ENCODE measurements at regions not wholly inside any gene's neighbourhood (a gene's known extent, or its start where the extent isn't known, plus 50 kb on each side); places are given as distances from the start of the nearest gene placed in this dataset.

DNA sequence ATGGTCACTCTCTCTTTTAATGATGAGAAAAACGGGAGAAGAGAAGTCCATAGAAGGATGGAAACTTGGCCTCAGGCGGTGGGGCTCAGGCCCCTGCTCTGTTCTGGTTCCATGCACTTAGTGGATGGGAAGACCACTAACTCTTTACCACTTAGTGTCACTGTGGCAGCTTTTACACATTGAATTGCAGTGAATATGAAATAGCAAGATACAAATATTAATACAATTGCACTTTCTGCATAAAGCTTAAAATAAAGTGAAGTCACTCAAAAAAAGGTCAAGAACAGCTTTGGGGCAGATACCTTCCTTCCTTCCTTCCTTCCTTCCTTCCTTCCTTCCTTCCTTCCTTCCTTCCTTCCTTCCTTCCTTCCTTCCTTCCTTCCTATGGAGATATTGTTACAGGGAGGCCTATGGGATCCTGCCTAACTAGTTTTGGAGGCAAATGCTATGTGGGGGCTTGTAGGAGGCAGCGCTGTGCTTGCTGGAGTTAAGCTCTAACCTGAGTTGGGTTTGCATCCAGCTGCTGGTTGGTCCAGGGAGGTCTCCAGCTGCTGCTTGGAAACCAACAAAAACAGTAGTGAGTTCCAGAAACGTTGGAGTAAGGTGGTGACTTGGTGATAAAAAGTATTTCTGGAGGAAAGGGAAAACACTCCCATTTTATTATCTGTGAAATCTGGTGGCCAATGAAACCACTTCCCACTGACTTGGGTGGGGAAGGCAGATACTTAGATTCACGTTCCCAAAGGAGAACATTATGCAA, 62.3 kb upstream of the NKX2-2 start:
- Histone ChIP-seq H3K27me3 (ENCODE audit: insufficient read depth, low read length) (peaks cover 4% of the 10 kb centered on the region; the same call in 1 of the 2 replicates), H3K4me1 (ENCODE audit: insufficient read depth, low read length) (peaks cover 5% of the 10 kb centered on the region), H3K27ac (ENCODE audit: low read length) (no peak overlapping the region), H3K9ac (ENCODE audit: low read depth, low read length) (no peak overlapping the region), H3K9me3 (ENCODE audit: insufficient read depth, low read depth, low read length) (no peaks in the 10 kb centered on the region), H3K4me3 (ENCODE audit: low read length) (no peak overlapping the region), H3K36me3 (ENCODE audit: insufficient read depth, low read depth, low read length) (no peaks in the 10 kb centered on the region)

DNA sequence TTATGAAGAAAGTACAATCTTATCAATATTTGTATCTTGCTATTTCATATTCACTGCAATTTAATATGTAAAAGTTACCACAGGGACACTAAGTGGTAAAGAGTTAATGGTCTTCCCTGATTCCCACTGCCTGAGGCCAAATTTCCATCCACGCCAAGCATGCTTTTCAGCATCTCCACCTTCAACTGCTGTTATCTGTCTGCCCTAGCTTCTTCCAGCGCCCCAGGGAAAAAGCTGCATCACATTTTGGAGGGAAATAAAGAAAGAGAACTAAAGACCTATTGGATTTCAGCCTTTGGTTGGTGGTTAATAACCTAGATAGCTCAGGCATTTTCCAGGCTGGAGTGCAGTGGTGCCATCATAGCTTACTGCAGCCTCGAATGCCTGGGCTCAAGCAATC, 61.3 kb upstream of the NKX2-2 start:
- H3K36me3 ChIP-seq (ENCODE audit: insufficient read depth, low read depth, low read length), result no peaks in the 10 kb centered on the region
- H3K9me3 ChIP-seq (ENCODE audit: insufficient read depth, low read depth, low read length), result no peaks in the 10 kb centered on the region
- H3K4me3 ChIP-seq (ENCODE audit: low read length), result no peak overlapping the region
- peaks cover 13% of the 10 kb centered on the region for H3K4me1 ChIP-seq (ENCODE audit: insufficient read depth, low read length)
- no peak overlapping the region for H3K27ac ChIP-seq (ENCODE audit: low read length)
- H3K27me3 ChIP-seq (ENCODE audit: insufficient read depth, low read length), result 0 out of 2 replicates have a peak, but pooled peaks cover 4% of the 10 kb centered on the region
- no peak overlapping the region for H3K9ac ChIP-seq (ENCODE audit: low read depth, low read length)

DNA sequence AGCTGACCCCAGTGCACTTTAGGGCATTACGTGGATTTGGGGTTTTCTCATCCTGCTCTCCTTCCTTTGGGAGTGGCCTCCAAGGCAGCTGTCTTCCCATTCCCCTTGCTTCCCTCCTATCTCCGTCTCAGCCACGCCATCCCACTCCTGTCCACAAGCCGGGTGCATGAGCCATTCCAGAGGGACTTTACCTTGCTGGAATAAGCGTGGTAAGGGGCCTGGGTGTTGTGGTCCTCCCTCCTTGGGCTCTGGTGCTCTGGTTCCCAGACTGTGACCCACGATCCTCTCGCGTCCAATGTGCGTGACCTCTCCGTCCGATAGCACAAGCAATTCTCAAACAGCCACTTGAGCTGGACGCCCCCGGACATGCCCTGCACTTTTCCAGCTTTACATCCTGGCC, 60.6 kb upstream of the NKX2-2 start:
- Histone ChIP-seq H3K9me3 (ENCODE audit: insufficient read depth, low read depth, low read length) (no peaks in the 10 kb centered on the region), H3K27me3 (ENCODE audit: insufficient read depth, low read length) (0 out of 2 replicates have a peak, but pooled peaks cover 4% of the 10 kb centered on the region), H3K27ac (ENCODE audit: low read length) (no peak overlapping the region), H3K4me1 (ENCODE audit: insufficient read depth, low read length) (peaks cover 20% of the 10 kb centered on the region), H3K36me3 (ENCODE audit: insufficient read depth, low read depth, low read length) (no peaks in the 10 kb centered on the region), H3K9ac (ENCODE audit: low read depth, low read length) (no peak overlapping the region), H3K4me3 (ENCODE audit: low read length) (no peak overlapping the region)

DNA sequence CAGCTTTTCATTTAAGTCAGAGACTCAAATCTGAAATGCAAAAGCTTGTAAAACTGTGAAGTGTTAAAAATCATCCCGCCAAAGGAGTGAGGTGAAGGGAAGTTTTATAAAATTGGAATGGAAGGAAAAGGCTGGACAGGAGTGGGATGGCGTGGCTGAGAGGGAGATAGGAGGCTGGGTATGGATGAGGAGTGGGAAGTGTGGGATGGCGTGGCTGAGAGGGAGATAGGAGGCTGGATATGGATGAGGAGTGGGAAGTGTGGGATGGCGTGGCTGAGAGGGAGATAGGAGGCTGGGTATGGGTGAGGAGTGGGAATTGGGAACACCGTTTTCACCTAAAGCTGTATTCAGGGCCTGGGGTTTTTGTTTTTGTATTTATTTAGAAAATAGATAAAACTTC, 59.4 kb upstream of the NKX2-2 start:
- Histone ChIP-seq H3K9ac (ENCODE audit: low read depth, low read length) (no peak overlapping the region), H3K4me3 (ENCODE audit: low read length) (no peak overlapping the region), H3K4me1 (ENCODE audit: insufficient read depth, low read length) (peaks cover 22% of the 10 kb centered on the region), H3K36me3 (ENCODE audit: insufficient read depth, low read depth, low read length) (no peaks in the 10 kb centered on the region), H3K27me3 (ENCODE audit: insufficient read depth, low read length) (0 out of 2 replicates have a peak, but pooled peaks cover 4% of the 10 kb centered on the region), H3K9me3 (ENCODE audit: insufficient read depth, low read depth, low read length) (no peaks in the 10 kb centered on the region), H3K27ac (ENCODE audit: low read length) (no peak overlapping the region)

DNA sequence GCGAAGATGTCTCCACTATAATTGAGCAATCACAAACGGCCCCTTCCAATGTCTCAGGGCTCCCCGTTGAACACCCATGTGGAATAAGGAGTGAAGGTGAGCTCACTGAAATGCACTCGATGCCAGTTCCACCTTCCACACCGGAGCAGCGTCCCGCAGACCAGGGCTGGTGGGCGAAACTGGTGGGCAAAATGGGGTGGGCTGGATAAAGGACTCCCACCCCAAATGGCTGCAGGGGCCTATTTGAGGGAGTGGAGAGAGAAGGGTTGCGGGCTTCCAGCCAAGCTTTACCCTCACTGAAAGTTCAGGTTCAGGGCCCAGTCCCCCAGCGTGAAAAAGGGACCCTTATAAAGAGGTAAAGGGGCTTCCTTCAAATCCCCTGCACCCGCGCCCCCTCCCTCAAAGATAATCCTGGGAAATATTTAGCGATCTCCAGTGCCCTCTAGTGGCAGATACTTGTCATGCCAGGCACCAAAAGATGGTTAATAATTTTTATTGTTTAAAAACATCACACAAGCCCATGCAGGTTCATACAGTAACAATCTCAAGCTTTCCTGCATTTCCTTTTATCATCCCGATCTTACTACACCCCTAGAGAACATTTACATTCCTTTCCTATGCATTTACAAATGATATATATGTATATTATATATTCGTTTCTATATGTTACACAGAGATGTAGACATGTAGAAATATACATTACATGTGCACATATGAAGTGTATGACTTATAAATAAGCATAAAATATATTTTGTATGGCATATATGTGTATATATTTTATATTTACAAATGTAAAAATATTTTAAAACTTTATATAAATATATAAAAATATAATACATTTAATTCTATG, 58.2 kb upstream of the NKX2-2 start:
- H3K4me3 ChIP-seq (ENCODE audit: low read length), result no peak overlapping the region
- H3K9ac ChIP-seq (ENCODE audit: low read depth, low read length), result no peak overlapping the region
- peaks cover 22% of the 10 kb centered on the region for H3K4me1 ChIP-seq (ENCODE audit: insufficient read depth, low read length)
- 0 out of 2 replicates have a peak, but pooled peaks cover 4% of the 10 kb centered on the region for H3K27me3 ChIP-seq (ENCODE audit: insufficient read depth, low read length)
- H3K36me3 ChIP-seq (ENCODE audit: insufficient read depth, low read depth, low read length), result no peaks in the 10 kb centered on the region
- H3K27ac ChIP-seq (ENCODE audit: low read length), result no peak overlapping the region
- H3K9me3 ChIP-seq (ENCODE audit: insufficient read depth, low read depth, low read length), result no peaks in the 10 kb centered on the region

DNA sequence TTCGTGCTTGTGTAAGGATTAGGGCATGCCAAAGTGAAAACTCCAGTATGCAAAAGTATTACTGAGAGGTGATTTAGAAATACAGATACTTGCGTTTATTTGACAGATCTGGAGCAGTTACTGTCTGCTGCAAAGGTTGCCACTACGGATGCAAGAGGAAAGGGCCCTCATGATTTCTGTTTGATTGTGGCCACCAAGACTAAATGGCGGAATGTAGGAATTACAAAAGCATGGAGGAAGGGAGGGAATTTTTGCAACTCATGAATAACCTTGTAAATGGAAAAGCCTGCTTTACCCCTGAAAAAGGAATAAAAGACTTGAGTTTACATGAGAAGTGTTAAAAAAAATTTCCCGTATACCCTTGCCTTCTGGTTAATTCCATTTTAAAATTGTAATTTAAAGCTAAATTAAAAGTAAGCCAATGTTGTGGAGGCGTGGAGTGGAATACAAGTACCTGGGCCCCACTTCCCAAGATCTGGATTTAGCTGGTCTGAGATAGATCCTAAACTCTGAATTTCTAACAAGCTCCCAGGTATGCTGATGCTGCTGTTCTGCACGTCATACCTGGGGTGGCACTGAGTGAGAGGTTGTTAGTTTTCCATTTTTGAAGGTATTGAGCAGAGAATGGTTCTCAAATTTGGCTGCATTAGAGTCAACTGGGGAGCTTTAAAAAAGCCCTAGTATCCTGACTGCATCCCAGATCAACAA, 56.6 kb upstream of the NKX2-2 start:
- peak overlapping the region; percentile 3; the same call in 1 of the 2 replicates for H3K9ac ChIP-seq (ENCODE audit: low read depth, low read length)
- H3K27ac ChIP-seq (ENCODE audit: low read length), result no peak overlapping the region
- no peaks in the 10 kb centered on the region for H3K9me3 ChIP-seq (ENCODE audit: insufficient read depth, low read depth, low read length)
- no peaks in the 10 kb centered on the region for H3K36me3 ChIP-seq (ENCODE audit: insufficient read depth, low read depth, low read length)
- H3K4me3 ChIP-seq (ENCODE audit: low read length), result peak overlapping the region; percentile 20; the same call in 1 of the 2 replicates
- peaks cover 22% of the 10 kb centered on the region for H3K4me1 ChIP-seq (ENCODE audit: insufficient read depth, low read length)
- H3K27me3 ChIP-seq (ENCODE audit: insufficient read depth, low read length), result 0 out of 2 replicates have a peak, but pooled peaks cover 4% of the 10 kb centered on the region

DNA sequence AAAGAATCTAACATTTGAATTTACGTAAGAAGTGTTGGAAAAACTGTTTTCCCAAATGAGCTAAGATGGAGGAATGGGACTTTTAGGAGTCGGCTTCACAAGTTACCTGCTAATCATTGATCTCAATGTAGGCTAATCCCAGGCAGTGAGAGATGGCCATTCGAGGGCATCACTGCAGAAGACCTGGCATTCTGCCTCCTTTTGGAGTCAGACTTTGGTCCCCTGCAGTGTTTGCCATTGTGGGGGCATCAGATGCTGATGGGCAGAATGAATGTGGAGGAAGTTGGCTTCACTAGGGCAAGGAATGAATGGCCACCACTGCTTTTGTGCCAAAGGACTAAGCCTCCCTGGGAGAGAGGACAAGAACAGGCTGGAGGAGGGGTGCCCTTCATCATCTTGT, 55.7 kb upstream of the NKX2-2 start:
- Histone ChIP-seq H3K9me3 (ENCODE audit: insufficient read depth, low read depth, low read length) (no peaks in the 10 kb centered on the region), H3K4me3 (ENCODE audit: low read length) (no peak overlapping the region; the same call in 1 of the 2 replicates), H3K27me3 (ENCODE audit: insufficient read depth, low read length) (0 out of 2 replicates have a peak, but pooled peaks cover 4% of the 10 kb centered on the region), H3K36me3 (ENCODE audit: insufficient read depth, low read depth, low read length) (no peaks in the 10 kb centered on the region), H3K27ac (ENCODE audit: low read length) (no peak overlapping the region), H3K9ac (ENCODE audit: low read depth, low read length) (no peak overlapping the region), H3K4me1 (ENCODE audit: insufficient read depth, low read length) (peaks cover 22% of the 10 kb centered on the region)

DNA sequence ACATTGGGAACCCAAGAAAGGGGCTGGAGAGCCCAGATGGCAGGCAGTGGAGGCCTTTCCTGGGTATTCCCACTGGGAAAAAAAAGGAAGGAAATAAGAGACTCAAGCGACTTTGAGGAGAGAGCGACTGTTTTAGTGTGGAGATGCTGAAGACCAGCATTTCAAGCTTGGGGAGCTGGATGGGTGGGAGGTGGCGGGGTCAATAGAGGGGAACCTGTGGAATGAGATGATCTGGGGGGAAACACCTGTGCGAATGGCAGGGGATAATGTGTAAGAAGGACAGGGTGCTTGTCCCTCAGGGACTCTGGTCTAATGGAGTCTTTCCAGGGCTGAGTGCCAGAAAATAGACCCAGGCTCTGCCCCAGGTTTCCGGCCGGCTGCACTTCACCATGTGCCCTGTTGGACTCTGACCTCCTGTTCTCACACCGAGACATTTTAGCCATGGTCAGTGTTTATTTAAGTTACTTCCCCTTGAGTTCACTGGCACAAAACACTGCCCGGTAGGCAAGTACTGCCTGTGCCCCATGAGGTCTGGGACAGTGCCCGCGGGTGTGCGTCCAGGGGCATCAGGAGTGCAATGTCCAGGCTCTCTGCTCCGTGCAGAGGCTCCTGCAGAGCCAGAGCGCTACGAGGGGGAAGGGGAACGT, 50.4 kb upstream of the NKX2-2 start:
- Histone ChIP-seq H3K9ac (ENCODE audit: low read depth, low read length) (no peak overlapping the region), H3K27ac (ENCODE audit: low read length) (no peak overlapping the region), H3K4me3 (ENCODE audit: low read length) (no peak overlapping the region), H3K36me3 (ENCODE audit: insufficient read depth, low read depth, low read length) (no peaks in the 10 kb centered on the region), H3K27me3 (ENCODE audit: insufficient read depth, low read length) (no peaks in the 10 kb centered on the region), H3K9me3 (ENCODE audit: insufficient read depth, low read depth, low read length) (no peaks in the 10 kb centered on the region), H3K4me1 (ENCODE audit: insufficient read depth, low read length) (no peaks in the 10 kb centered on the region)
